GM18499 (cell line): ENCODE measurements at regions not wholly inside any gene's neighbourhood (a gene's known extent, or its start where the extent isn't known, plus 50 kb on each side); places are given as distances from the start of the nearest gene placed in this dataset.

Experiments
- ATAC-seq: cut with Tn5 transposase; IDR thresholded peaks from one replicate; pipeline ENCODE4 v1.9.1; 2021; ENCODE audit warnings: moderate number of reproducible peaks; ENCODE audit not compliant: insufficient read depth, unreplicated experiment

DNA sequence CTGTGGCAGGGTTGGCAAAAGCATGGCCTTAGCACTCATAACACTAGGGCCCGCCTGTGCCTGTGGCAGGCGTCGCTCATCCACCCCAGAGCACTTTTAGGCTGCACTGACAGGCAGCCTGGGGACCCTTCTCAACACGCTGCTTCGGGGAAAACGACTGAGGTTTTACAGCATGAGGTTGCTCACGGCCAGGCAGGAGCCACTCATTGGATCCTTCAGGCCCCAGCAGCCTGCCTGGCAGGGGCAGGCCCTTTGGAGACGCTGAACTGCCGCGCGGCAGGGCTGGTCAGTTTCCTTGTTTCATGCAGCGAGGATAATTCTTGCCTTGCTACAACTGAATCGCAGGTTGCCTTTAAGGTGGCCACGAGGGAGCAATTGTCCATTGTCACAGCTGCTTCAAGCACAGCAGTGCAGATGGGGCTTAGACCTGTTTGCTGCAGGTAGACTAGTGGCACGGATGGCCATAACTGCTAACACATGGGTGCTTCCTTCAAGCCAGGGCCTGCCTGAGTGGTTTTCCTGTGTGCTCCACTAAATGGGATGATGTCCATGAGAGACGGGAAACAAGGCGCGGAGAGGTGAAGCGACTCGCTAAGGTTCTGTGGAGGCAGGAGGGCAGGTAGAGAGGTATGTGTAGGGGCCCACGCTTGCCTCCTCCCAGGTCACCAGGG lies 49.9 kb upstream of the HS6ST1 start:
- ATAC-seq, result no peak

DNA sequence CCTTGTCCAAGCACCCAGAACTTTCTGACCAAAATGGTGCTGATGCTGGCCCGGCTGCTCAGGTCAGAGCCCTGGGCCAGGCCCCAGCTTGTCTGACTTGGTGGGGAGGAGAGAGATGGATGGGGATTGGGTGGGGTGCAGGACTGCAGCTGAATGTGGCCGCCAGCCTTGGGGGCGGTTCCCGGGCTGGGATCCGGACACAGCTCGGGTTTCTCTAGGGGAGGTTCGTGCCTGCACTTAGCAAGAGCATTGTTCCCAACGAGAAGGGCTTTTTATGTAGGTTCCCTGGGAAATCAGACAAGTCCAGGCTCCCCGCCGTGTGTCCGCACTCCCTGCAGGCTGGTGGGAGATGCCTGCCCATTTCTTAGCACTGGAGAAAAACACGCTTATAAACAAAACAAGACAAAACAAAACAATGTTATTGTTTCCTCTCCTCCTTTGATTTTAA lies 50.5 kb upstream of the HS6ST1 start:
- ATAC-seq, result no peak

DNA sequence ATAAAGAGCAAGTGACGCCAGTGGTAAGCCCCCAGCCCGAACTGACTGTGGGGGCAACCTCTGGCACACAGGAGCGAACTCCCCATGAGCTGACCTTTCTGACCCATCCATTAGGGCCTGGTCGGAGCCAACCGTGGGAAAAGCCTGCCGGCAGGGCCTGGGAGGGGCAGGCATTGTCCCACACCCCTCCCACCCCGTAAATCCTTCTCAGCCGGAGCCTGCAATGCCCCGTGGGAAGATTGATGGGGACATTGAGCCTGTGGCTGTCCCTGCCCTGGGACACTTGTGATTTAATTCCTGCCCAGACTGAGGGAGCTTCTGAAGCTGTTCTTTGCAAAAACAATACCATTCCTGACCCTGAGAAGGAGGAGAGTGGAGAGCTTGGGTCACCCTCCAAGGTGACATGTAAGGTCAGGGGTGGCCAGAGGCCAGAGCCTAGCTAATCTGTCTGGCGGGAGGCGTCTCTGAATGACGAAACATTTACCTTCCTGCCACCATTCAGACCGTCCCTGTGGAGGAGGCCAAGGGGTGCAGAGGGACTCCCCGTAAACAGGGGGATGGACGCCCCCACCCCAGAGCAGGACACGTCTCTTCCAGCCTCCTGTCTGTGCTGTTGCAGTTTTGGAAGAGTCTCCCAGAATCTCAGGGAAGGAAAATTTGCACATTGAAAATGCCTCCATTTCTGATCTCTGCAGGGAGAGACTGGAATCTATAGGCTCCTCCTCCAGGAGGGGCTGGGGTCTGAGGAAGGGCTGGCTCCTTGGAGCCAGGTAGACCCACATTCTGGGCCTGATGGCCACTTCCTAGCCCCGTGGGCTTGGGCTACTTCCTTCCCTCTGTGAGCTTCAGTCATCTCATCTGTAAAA lies 51.2 kb upstream of the HS6ST1 start:
- ATAC-seq, result no peak

DNA sequence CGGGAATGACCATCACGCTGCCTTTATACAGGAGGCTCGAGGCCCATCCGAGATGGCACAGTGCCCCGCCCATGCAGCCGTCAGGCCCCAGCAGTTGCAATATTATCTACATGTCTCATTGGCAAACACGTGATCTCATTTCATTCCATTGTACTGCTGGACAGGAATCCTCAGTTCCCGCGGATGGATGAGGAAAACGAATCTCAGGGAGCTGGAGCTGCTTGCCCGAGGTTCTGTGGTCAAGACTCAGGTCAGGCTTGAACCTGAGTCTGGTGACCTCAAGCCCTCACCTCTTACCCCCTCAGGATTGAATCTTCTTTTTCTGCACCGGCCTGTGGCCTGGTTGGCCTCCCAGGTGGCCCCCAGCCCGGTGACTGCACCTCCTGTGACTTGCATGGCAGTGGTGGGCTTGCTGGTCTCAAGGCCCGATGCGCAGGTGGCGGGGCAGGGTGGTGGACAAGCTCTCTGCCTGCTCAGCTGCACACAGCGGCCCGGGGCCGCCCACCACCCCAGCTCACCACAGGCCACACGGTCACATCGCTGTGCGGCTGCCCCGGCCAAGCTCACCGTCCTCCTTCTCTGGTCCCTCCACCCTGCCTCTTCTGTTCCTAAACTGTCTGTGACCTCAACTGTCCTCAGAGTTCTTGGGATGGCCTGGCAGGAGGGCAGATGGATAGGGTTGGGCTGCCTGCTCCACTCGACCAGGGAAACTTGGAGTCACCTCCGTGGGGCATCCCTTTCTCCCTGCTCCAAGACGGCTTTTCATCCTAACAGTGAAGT lies 52.0 kb upstream of the HS6ST1 start:
- ATAC-seq, result no peak

DNA sequence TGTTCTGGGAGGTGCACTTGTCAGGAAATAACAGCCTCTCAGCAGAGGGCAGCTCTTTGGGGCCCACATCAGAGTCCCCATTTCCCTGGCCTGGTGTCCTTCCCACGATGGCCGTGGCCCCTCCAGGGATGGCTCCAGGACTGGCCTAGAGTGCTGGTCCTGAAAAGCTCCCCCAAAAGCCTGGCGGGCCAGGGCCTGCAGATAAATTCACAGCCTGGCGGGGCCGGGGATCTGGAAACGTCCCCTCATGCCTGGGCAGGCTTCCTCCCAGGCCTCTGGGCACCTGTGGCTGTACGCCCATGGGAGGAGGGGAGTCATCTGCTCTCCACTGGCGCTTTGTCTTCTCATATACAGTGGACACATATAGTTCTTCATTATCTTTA lies 52.6 kb upstream of the HS6ST1 start:
- no peak for ATAC-seq

DNA sequence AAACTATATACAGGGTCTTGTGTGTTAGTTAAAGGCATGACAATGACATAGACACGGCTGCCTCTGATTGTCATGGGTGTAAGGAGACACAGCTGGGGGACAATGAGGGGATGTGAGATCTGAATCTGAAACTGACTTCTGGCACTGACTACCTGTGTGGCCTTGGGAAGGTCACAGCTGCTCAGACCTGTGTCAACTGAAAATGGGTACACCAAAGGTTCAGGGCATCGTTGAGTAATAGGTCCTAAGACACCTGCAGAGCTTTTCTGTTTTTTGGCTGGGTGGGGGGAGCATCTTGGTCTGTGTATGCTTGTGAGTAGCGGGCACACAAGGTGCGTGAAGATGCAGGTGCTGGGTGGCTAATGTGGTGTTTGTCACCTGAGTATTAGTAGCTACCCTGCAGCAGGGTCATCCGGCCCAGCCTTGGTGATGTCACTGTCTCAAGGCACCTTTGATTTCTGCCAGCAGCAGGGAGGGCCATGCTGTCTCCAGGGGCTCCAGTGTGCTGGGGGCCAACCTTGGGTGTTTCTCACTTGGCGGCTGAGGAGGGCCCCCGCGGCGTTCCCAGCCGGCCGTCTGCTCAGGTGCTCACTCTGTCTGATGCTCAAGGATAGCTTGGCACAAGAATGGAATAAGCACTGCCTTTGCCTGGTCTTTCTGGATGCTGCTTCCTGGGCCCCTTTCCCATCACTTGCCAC lies 53.1 kb upstream of the HS6ST1 start:
- ATAC-seq, result no peak

DNA sequence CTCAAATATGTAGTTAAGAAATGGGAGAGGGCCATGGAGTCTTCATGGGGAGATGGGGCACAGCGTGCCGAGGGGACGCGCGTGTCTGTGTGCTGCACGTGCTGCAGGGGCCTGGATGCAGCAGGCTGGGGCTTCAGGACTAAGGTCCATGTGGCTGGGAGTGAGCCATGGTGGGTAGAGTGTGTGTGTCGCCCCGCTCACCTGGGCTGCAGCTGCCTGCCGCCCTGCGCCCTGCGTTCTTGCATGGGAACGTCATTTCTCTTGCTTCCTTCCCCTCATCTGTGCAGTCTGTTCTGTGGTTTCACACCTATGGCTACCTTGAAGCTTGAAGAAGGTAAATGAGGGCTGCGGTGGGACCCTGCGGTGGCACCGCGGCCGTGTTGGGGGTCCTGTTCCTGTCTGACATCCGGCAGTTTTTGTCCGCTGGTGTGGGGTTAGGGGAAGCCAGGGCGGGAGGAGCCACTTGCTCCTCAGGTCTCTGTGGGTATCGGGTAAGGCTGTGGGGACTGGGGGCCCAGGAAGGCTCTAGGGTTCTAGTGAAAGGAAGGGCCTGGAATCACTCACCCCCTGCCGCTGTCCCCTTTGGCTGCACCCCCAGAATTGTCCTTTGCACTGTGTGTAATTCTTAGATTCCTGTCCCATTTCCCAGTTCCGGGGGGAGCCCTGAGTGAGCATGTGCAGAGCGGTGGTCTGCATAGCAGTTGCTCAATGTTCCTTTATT lies 54.1 kb upstream of the HS6ST1 start:
- no peak for ATAC-seq

DNA sequence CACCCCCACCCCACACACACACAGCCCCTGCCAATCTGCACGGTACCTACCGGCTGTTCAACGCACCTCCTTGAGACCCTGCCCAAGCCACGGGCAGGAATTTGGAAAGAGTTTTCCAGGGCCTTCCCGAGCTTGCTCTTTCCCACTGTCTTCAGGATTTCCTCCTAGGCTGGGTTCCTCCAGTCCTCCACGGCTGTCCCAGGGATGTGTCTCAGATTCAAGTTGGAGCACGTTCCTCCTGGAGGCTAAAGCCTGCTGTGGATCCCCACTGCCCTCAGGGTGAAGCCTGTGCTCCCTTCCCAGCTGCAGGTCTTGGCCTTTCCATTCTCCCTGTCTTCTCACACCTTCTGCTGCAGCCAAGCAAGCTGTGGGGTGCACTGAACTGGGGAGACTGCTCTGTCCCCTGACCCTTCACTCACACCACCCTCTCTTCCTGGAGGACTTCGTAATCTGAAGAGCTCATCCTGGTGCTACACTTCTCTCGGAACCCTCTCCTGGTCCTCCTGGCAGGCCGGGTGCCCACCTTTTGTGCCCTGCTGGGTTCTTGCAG lies 54.9 kb upstream of the HS6ST1 start:
- ATAC-seq, result no peak

DNA sequence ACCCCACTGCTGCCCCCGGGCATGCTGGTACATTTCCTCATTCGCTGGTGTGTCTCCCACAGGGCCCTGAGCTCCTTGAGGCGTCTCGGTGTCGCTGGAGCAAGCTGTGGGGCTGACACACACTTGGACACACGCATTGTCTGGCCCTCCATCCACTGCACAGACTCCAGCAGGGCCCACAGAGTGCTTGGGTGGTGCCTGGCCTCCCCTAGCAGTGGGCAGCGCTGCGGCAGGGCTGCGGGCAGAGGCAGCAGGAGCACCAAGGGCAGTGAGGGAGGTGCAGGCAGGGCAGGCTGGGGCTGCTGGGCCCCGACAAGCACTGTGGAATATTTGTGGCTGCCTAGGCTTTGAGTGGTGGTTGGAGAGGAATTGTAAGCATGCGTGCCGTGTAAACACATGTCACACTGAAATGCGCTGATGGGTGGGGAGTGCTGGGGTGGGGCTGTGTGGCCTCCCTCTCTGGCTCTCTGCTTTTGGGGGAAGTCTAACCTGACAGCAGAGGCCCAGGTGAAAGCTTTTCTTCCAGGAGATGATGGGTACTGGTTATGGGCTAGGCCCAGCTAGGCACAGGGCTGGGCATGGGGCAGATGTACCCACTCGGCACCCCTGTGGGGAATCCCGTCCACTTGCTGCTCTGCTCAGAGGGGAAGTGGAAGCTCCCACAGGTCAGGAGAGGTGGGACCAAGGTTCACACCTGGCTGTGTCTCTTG lies 55.5 kb upstream of the HS6ST1 start:
- no peak for ATAC-seq

DNA sequence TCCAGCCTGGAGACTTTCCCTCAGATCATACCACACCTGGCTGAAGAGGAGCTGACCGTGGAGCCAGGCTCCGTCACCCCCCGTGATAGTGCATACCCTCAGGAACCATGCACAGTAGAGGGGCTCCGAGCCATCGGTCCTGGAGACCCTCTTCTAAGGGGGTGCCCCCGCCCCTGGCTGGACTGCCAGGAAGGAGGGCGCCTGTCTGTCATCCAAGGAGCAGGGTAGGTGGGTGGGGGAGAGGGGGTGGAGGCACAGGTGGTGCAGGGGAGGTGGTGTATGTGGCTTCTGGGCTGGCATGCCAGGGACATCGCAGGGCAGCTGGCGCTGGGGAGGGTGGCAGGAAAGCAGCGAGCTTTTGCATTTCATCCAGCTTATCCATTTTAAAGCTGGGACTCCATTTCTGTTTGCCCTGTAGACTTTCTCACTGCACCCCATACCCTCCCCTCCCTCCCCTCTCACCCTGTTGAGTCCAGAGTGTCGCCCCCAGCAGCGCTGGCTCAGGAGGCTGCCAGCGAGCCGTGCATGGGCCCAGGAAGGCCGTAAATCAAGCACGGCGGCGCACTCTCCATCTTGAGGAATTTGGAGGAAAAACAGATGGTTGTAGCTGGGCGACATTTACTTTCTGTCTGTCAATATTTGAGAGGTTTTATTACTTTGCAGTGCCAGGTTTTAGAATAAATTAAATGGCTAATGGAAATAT lies 56.2 kb upstream of the HS6ST1 start:
- ATAC-seq, result no peak

DNA sequence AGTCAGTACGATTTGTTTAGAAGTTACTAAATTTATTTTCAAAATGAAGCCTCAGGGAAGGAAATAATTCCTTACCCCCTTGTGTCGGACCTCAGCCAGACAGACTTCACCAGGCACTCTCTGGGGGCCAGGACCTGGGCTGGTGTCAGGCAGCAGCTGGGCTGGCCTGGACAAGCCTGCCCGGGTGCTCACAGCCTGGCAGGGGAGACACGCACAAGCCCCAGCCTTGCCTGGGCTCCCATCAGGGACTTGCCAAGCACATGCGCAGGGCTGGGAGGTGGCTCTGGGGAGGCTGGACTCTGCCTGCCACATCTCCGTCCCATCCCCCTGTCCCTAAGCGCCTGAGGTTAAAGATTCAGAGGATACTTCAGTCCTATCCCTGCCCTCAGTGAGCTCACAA lies 56.8 kb upstream of the HS6ST1 start:
- no peak for ATAC-seq

DNA sequence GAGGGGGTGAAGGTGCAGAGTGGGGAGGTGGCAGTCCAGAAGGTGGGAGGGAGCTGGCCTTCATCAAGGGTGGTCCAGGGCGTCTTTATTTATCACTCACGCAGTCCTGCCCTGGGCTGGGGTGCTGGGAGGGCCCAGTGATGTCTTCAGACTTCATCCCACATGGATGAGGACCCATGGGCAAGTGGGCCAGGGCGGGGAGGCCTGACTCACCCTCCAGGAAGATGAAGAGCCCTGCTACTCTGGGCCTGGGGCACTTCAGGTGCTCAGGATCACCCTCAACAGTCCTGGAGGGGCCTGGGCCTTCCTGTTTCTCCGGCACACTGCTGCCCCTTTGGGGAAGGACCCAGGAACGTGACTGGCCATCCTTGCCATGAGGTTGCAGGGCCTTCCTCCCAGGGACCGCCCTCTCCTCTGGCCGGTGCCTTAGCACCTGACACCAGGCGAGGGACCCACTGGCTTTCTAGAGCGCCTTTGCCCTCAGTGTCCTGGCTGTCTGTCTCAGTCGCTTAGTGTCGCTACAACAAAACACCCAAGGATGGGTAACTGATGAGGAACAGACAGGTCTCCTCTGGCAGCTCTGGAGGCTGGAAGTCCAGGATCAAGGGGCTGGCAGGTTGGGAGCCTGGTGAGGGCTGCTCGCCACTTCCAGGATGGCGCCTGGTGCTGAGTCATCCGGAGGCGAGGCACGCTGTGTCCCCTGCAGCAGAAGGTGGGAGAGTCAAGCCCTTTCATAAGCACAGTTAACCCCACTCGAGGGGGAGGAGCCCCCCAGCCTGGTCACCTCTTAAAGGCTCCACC lies 57.8 kb upstream of the HS6ST1 start:
- no peak for ATAC-seq

DNA sequence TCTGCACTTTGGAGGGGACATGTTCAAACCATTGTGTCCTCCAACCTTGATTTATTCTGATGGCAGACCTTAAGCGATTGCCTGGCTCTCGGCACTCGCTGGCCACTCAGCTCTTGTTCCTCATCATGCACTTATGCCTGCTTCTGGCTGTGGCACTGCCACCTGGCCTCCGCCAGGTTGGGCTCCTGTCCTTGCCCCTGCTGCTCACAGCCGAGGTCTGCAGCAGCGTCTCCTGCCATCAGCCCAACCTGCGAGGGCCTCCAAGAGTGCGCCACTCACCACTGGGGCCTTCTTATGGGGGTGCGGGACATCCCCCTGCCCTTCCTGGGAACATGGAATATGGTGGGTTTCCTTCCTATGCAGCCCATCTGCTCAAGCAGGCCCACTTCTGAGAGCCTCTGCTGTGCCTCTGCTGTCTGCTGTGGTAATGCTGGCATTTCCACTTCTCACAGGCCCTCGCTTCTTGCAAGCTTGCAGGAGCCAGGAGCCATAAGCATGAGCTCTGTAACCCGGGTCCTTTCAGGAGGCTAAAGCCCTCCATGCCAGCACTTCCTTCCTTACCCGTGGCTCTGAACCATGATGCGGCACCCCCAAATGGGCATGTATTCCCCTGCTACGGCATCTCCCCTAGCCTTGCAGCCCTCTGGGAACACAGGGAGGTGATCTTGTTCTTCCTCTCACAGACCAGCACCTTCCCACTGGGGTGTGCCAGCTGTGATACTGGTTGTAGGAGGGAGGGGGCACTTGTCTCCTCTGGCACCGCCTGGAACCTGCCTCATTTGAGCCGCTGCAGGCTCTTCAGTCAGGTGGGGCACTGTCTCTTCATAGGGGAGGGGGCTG lies 58.6 kb upstream of the HS6ST1 start:
- no peak for ATAC-seq

DNA sequence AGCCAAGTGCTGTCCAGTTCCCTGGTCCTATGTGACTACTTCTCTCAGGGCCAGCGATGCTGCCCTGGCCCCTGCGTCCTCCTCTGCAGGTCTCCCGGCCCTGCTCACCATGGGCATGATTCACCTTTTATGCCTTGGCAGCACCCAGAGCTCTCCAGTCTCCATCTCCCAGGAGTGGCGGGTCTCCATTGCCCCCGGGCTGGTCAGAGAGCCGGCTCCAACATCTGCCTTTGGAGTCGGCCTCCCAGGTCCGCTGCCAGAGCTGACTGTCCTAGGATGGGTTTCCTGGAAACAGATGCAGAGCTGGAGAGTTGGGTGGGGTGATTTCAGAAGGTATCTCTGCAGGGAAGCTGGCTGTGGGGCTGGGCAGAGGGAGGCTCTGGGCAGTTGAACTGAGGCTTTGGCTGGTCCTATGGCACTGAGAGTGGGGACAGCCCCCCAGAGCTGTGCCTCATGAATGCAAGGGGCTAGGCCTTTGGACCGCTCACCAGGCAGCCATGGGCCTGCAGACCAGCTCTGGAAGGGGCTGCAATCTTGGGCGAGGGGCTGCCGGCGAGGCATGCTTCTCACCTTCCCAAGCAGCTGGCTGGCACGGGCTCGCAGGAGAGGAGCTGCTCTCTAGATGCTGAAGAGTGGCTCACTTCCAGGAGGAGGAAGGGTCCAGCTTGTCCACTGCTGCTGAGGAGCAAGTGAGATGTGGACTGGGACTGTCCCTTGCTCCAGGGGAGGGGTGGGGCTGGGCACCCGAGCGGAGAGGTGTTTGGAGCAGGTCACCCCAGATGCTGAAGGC lies 59.8 kb upstream of the HS6ST1 start:
- ATAC-seq, result no peak

DNA sequence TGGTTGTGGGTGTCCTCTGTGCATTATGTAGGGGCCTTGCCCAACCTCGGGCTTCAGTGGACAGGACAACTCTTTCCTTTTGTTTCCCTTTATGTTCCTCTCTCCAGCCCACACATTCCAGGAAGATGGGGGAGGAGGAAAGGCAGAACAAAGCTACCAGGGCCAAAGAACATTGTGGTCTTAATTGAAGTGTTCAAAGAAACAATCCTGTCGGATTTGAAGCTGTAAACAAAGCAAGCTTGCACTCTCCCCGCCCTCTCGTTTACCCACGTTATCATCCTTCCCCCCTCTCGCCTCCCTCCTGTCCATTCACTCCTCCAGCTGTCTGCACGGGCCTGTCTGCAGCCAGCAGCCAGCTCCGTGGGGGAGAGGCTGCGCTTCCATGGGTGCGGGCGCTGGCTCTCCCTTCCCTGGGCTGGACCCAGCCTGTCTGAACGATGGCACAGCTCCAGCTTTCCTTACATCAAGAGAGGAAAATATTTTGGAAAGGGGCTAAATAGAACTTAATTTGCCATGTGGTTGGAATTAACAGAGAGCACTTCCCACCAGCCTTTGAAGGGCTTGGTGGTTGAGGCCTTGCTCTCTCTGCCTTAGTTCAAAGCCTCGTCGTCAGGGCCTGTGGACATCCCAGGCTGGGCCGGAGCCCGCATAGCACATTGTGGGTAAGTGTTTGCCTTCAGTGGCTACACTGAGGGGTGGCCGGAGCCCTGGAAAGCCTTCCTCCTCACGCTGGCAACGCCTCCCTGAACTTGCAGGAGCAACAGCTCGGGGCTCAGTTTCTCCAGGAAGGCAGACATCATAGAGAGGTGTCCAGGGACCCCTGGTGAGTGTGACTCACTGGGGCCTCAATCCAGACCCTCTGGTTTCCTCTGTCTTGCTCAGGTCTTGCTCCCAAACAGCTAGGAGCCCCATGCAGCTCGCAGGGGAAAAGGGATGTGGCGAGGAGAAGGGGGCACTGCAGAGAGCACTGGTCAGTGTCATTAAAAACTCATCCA lies 60.6 kb upstream of the HS6ST1 start:
- no peak for ATAC-seq
